VCaP (cell line): ENCODE measurements at regions not wholly inside any gene's neighbourhood (a gene's known extent, or its start where the extent isn't known, plus 50 kb on each side); places are given as distances from the start of the nearest gene placed in this dataset.

Experiments
- H3K27ac ChIP-seq: fragments of 450-650 bp; 2 replicates; pipeline ENCODE4 v1.5.1; 2017
- CTCF ChIP-seq: fragments of 450-650 bp; conservative IDR thresholded peaks from 2 replicates; pipeline ENCODE4 v1.5.1; 2017; ENCODE audit warnings: mild to moderate bottlenecking, moderate library complexity

GRCh38 chr6:14918200-14918907 lies 327.5 kb upstream of the JARID2 start:
- no peak for TF ChIP-seq CTCF
- H3K27ac ChIP-seq = no peak overlapping the region

- H3K27ac ChIP-seq = no peak overlapping the region
- no peak for TF ChIP-seq CTCF
Measured at GRCh38 chr6:14919038-14919670, 326.7 kb upstream of the JARID2 start.

GRCh38 chr6:14920276-14920675 lies 325.6 kb upstream of the JARID2 start:
- no peak for TF ChIP-seq CTCF
- H3K27ac ChIP-seq = no peak overlapping the region

- no peak for TF ChIP-seq CTCF
- H3K27ac ChIP-seq = no peak overlapping the region
Measured at GRCh38 chr6:14921170-14921569, 324.7 kb upstream of the JARID2 start.

GRCh38 chr6:14921878-14922671 lies 323.8 kb upstream of the JARID2 start:
- no peak overlapping the region for H3K27ac ChIP-seq
- TF ChIP-seq CTCF = no peak

- no peak for TF ChIP-seq CTCF
- no peak overlapping the region for H3K27ac ChIP-seq
Measured at GRCh38 chr6:14922706-14923460, 323.0 kb upstream of the JARID2 start.
